GM13976 (cell line): ENCODE measurements at regions not wholly inside any gene's neighbourhood (a gene's known extent, or its start where the extent isn't known, plus 50 kb on each side); places are given as distances from the start of the nearest gene placed in this dataset.

Experiments used
- DNase-seq: peaks from one replicate; pipeline ENCODE4 v3.0.0; 2012; ENCODE audit warnings: low spot score
- CTCF ChIP-seq: IDR thresholded peaks from 2 replicates; pipeline ENCODE4 v1.5.1; 2012; ENCODE audit warnings: borderline replicate concordance, mild to moderate bottlenecking; ENCODE audit not compliant: insufficient read depth; ENCODE audit errors: extremely low read depth, missing control alignments, control extremely low read depth
- in situ Hi-C: fragments of 300-500 bp; cut with MboI; formaldehyde crosslinking; loops from one replicate; pipeline ENCODE4 v1.12.0; 2022; ENCODE audit warnings: low sequenced_read_pairs, mixed read lengths, inconsistent platforms; ENCODE audit not compliant: unreplicated experiment

GRCh38 chr10:44261710-44262455, 123.0 kb downstream of the CXCL12 start:
- no peak for TF ChIP-seq CTCF
- in situ Hi-C loops, result no loop called here
- peak; percentile 52 for DNase-seq

GRCh38 chr10:44261296-44261695, 123.6 kb downstream of the CXCL12 start:
- no peak for DNase-seq
- TF ChIP-seq CTCF, result no peak
- in situ Hi-C loops, result no loop called here

- DNase-seq, result peak; percentile 31
- TF ChIP-seq CTCF, result no peak
- in situ Hi-C loops, result no loop called here
These were observed 124.5 kb downstream of the CXCL12 start for GRCh38 chr10:44260286-44260928.

GRCh38 chr10:44259090-44259874, 125.6 kb downstream of the CXCL12 start:
- in situ Hi-C loops, result no loop called here
- no peak for DNase-seq
- no peak for TF ChIP-seq CTCF

GRCh38 chr10:44258460-44259089, 126.3 kb downstream of the CXCL12 start:
- no peak for TF ChIP-seq CTCF
- in situ Hi-C loops, result no loop called here
- no peak for DNase-seq

GRCh38 chr10:44258019-44258418, 126.9 kb downstream of the CXCL12 start:
- in situ Hi-C loops, result no loop called here
- no peak for DNase-seq

More at GRCh38 chr10:44258019-44258418, 126.9 kb downstream of the CXCL12 start:
- no peak for TF ChIP-seq CTCF
